Activated effector memory CD4-positive, alpha-beta T cell treated with anti-CD3 and anti-CD28 coated beads, Interleukin-2, amount 50 U/mL, for 16 hours (primary cell): ENCODE measurements at regions not wholly inside any gene's neighbourhood (a gene's known extent, or its start where the extent isn't known, plus 50 kb on each side); places are given as distances from the start of the nearest gene placed in this dataset.

Experiments used
- DNase-seq: peaks from one replicate; pipeline ENCODE4 v3.0.0-alpha.2; 2020

DNA sequence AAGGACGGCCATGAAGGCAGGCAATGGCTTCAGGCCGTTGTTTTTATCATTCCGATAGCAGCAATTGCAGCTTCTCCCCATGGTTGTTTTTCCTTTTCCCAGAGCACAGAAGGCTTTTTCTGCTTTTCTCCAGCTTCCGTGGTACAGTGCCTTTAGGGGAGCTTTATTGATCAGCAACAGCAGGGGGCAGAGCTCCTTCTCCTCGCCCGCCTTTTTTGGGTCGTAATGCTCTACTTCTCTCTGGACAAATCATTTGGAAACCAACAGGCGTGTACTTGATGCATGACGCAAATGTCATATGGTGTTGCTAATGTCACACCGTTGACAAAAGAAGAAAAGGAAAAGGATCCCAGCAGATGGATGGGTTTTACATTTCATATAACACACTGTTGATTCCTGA lies 79.7 kb upstream of the SNRK start:
- DNase-seq = no peak

DNA sequence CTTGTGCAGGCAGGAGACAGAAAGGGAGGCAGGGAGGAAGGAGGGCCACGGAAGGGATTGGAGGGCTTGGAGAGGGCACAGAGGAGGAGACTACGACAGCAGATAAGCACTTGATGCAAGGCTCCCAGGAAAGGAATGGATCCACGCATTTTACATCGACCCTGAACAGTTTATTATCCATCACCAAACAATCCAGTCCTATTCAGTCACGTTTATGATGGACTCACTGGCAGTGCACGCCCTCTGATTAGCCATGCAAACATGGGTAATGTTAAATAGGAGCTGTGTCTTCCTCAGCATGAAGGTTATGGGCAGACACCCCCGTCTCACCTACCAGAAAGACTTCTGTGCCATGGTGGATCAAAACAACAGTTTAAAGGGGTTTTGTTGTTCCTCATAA lies 80.2 kb upstream of the SNRK start:
- no peak for DNase-seq

DNA sequence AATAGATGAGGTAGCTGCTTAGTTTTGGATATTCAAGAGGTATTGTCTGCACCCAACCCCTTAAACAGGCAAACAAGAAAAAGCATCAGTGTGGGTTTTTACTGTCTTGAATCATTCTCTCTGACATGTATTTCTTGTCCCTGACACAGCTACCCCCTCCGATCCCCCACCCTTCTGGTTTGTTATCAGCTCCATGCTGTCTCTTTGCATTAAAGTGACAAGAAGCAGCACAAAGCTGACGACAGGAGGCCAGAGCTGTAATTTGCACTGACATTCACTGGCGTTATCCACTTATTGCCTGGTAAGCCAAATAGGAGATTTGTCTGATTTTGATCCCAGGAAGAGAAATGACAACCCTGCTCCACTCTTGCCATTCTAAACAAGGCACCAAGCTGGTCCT lies 83.3 kb upstream of the SNRK start:
- DNase-seq = no peak

DNA sequence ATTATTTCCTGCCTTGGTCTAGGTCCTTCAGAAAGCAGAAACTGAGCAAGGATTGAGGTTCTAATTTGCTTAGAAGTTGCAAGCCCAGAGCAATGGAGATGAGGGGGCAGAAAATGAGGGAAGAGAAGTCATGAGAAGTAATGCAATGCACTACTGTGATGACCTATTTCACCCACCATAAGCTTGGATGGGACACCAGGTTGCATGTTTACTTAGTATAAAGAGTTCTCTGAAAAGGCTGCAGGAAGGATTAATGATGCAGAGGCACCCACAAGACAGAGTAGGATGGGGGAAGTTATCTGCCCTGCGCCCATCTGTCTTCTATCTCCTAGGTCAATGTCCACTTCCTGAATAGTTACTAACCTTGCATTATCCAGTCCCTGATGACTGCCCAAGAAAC lies 84.8 kb upstream of the SNRK start:
- DNase-seq = no peak

DNA sequence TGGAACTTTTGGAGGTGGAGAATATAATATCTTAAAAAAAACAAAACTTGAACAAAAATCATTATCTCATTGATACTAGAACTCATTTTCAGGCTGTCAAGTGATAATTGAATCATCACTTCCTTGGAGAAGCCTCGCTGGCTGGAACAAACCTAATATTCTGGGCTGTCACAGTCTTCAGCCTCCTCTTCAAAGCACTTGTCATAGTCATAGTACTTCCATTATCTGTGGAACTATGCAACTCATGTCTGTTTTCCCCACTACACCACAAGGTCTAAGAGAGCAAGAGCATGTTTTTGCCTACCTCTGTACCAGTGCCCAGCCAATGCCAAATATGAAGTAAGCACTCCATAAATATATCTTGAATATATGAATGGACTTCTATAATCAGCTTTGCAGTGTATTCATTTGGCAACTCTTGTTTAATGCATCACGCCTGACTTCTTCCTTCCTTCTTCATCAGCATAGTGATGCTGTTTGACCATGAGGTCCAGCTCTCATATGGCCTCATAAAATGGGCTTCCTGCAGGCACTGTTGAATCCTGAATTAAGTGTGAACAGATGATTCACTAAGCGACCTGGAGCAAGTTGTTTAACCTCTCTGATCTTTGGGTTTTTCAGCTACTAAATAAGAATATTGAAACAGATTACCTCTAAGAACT lies 86.6 kb upstream of the SNRK start:
- no peak for DNase-seq

DNA sequence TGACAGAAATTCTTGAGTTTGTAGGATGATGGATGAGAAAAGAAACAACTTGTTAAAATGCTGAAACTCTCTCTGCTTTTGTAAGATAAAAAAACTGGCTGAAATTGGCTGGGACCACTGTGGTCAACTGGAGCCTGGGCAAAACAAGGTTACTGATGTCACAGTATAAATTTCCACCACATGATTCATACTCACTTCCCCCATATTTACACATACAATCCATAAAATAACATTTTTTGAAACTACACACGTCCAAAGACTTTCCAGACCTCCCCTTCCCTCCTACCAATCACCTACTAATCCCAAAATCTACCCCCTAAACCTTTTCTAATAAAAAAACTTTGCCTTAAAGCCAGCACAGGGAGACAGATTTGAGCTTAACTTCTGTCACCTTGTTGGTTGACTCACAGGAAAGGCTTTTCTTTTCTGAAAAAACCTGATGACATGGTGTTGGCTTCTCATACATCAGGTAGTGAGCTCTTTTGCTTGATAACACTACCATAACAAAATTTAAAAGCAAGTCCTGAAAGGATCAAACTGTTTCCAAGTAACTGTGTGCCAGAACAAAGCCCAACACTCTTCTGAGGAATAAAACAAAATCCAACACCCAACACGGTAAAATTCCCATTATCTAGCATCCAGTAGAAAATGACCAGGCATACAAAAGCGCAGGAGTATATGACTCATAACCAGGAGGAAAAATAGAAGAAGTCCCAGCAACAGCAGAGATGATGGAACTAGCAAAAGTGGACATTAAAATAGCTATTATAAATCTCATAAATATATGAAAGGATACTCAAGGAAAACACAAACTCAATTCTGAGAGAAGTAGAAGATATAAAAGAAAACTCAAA lies 87.3 kb upstream of the SNRK start:
- no peak for DNase-seq

DNA sequence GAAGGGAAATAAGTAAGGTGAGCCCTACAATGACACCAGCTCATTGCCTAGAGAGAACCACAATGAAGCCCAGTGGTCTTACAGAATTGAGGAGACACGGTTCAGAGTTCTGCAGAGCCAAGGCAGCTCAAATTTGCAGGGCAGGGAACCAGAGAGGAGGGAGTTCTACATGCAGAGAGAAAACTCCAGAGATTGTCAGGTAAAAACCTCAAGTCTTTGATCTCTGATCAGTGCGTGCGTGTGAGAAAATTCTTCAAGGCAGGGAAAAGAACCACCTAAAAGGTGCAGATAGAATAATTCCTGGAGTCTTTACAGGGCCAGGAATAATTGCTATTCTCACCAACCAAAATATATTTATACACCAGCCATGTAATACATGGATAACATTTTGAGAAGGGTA lies 88.0 kb upstream of the SNRK start:
- no peak for DNase-seq

DNA sequence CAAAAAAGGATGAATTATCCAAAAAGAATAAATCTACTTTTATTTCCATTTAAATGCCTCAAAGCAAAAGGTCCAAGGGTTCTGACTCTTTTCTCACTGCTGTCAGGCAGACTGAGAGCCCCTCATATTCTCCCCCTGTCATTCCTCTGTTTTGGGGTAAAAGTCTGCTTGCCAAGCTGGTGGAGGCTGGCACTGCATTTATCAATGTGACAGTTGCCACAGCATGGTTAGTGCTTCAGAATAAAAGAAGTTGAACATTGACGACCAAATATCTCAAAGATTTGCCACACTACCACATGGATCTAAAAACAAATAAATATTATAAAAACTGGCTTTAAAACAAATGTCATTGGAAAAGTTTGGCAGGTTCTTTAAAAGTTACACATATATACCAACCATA lies 89.2 kb upstream of the SNRK start:
- no peak for DNase-seq

DNA sequence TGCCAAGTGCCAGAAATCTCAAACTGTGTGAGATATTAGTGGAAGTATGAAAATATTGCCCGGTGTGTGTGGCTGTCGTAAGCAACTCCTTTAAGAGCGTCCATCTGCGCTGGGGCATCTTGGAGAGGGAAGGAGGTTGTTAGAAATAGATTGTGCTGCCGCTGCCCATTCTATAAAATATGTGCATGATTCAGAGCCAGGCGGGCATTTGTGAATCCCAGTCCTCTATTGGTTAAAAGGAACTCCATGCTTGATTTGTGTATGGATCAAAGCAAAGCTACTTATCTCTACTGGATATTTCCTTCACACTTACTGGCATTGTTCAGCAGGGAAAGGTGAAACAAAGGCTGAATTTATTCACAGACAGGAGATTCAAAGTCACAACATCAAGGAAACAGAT lies 89.6 kb upstream of the SNRK start:
- no peak for DNase-seq

DNA sequence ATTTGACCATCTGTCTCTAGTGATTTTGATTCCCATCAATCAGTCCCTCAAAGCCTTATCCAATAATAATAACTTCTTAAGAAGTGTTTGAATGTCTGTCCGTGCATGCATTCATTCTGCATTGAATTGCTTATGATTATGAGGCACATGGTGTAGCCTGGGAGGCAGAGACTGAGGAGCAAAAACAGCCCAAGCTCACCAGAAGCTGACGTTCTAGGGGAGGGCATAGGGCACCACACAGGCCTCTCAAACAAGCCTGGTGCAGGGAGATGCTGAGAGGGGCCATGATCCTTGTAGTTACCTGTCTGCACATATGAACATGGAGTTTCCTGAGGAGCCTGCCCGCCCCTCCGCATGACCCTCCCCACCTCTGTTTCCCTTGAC lies 89.2 kb upstream of the POMGNT2 start:
- no peak for DNase-seq

DNA sequence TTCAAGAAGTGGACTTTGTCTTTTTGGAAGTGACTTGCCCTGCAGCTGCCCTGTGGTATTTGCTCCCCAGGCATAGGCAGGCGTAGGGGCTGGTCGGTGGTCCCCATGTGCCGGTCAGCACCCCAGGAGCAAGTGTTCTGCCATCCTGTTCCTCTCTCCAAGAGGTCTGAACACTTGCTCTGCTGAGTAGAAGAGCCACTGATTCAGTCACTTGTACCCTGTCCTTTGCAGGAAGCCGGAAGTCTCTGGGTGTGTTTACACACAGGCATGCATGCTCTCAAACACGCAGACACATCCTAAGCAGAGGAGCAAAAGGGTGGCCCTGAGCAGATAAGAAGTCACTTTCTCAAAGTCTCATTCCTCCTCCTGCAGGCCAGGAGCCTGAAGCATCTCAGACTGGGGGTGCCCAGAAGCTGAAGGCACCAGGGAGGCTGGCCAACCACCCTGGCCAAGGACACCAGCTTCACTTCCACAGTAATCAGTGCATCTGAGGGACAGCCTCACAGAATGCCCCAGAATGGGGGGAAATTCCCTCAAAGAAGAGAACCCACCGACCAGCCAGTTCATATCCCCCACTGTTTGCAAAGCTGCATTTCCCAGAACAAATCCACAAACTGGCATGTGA lies 88.7 kb upstream of the POMGNT2 start:
- DNase-seq = peak; percentile 65

DNA sequence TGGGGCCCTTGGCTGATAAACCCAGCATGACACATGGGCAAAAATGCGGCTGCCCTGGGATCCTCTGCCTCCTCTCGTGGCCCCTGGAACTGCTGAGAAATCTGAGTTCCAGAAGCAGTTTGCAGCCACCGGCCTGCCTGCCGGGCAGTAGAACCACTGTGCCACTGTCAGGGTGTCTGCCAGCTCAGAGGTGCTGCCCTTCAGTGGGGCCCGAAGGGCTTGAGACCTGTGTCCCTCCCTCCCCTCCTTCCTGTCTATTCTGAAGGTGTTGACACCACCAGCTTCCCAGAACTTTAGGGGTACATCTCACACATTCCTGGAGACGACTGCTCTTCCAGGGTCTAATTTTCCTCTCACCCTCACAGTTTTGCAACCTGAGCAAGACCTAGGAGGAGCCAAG lies 88.2 kb upstream of the POMGNT2 start:
- no peak for DNase-seq

DNA sequence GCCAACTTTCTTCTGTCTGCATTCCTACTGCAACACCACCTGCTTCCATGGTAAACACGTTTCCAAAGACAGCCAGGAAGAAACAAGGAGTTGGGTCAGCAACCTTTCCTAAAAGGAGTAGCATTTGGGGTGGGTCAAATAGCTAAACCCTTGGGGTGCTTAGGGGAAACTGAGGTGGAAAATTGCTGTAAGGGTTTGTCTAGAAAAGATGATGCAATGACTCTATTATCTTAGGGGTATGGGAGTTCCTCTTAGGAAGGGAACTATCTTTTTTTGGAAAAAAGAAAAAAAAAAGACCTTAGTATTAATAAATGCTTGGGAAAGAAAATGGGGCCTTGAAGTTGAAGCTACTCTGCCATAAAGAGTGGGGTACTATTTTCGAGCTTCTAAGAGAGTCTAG lies 86.1 kb upstream of the POMGNT2 start:
- DNase-seq = no peak

DNA sequence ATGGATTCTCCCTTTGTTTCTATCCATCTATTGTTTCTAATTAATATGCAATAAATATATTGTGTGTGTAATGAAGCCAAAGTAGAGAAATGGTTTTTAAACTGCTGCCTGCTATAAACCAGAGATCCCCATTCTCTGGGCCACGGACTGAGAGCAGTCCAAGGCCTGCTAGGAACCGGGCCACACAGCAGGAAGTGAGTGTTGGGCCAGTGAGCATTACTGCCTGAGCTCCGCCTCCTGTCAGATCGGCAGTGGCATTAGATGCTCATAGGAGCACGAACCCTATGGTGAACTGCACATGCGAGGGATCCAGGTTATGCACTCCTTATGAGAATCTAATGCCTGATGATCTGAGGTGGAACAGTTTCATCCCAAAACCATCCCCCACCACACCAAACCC lies 85.2 kb upstream of the POMGNT2 start:
- no peak for DNase-seq

DNA sequence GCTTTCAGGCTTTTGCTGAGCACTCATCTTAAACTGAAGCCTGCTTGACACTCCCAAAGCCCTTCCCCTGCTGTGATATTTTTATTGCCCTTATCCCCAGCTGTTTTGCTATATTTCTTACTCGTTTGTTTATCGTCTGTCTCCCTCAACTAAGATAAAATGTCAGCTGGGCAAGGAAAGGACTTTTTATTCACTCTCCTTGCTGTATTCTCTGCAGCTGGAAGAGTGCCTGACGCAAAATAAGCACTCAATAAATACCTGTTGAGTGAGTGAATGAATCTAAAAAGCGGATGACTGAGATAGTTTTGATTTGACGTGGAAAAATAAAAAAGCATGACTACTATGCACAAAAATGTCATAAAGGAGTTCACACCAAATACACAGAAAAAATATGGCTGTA lies 84.8 kb upstream of the POMGNT2 start:
- DNase-seq = no peak

DNA sequence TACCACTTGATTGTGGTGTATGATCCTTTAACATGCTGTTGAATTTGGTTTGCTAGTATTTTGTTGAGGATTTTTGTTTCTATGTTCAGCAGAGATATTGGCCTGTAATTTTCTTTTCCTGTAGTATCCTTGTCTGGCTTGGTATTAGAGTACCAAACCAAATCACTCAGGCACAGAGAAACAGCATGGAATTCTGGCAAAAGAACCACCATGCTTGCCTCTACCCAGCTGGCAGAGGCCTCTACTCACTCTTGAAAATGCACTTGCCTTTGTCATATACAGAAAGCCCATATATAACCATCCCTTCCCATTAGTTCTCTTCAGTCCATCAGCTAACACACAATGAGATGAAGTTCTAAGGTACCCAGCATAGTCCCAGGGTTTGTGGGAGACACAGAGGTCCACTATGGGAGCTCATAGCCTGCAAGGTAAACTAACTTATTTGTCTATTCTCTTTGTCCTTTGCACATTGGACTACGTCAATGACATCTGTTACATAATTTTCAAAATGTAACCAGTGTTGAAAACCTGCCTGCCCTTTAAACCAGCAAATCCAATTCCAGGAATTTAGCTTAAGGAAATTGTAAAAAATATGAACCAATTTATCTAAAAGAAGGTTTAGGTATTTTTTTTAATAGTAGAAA lies 82.1 kb upstream of the POMGNT2 start:
- DNase-seq = no peak

DNA sequence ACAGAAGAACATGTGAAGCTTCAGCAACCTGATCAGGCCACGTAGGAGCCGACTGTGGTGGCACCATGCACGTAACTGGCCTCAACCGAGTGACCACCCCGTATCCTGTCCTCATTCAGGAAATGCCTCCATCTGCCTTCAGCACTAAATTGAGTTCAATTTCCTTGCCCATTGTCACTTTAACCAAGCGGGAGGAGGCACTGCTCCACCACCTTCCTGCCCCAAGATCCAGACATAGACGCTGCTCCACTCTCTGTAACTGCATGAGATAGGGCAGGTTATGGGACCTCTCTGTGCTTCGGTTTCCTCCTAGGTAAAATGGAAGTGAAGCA lies 80.1 kb upstream of the POMGNT2 start:
- DNase-seq = no peak

DNA sequence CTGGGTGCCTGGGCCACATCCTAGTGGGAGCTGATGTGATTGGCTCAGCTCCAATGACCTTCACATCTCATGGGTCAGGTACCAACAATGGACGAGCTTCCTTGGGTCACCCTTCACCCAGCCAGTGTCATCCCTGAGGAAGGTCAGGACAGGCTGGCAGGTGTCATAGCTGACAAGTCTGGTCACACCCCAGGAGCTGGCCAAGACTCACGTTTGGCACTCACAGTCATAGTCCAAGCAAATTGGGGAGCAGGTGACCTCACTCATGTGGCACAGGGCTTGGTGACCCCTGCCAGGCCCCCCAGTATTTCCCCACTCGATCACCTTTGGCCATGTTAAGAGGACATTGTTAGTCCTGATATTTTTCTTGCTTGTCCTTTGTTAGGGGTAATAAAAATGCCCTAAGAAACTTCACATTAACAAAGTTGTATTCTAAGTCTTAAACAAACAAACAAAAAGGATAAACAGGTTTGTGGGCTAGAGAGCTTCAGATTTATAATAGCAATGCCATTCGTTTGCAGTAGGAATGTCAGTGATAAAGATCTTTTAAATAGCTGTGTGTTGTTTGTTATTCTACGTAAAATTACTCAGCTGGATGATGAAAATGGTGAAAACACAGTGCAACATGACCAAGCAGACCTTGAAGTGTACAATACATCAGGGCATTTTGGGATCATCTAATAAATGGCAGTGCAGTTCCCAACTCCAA lies 79.5 kb upstream of the POMGNT2 start:
- DNase-seq = no peak

DNA sequence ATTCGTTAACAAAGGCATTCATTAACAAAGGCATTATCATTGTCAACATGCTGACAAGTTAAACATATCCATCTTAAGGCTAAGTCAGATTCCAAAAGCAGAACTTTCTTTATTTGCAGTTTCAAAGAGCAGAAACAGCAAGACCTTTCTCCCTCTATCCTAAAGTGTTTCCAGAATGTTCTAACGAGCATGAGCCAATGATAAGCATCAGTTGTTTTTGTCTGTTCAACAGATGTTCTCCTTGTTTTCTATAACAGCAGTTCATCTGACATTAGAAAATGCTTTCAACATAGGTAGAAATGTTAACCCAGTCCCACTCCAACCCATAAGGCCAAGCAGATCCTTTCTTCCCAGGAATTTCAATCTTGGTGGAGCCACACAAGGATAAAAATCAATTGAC lies 77.6 kb upstream of the POMGNT2 start:
- DNase-seq = no peak

DNA sequence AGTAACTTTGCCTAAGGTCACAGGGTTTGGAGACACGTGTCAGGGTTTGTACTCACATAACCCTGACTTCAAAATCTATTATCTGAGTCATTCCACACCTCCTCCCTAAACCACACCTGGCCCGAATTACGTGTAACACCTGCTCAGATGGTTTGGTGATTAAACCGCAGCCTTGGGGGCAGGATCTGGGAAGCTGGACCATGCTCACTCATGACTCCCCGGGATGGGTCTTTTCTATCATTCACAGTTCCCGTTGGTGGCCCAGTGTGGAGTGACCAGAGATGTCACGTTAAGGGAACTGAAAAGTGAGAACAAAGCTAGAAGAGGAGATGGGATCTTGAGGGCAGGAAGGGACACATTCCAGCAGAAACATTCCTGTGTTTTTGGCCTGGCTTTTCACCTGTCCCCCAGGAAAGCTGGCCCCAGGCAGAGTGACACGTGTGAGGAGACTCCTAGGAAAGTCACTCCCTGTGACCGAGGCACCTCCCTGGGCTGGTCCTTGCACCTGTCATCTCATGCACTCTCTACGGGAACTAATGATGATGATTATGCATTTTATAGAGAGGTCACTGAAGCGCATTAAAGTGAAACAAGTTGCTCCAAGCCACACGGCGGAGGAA lies 75.4 kb upstream of the POMGNT2 start:
- DNase-seq = peak; percentile 79

DNA sequence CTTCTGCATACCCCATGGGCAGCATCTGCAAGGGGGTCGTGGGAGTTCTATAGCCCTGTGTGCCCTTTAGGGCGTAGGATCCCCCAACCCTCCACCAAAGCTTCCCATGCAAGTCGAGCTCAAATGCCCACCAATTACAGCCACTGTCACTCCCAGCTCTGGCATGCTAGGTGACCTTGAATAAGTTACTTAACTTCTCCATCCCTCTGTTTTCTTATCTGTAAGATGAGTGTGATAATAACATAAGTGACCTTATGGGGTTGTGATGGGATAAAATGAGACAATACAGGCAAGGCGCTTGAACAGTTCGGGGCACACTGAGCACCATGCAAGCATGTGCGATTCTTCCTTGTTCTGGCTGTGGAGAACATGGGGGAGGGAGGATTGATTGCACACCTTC lies 74.8 kb upstream of the POMGNT2 start:
- no peak for DNase-seq

DNA sequence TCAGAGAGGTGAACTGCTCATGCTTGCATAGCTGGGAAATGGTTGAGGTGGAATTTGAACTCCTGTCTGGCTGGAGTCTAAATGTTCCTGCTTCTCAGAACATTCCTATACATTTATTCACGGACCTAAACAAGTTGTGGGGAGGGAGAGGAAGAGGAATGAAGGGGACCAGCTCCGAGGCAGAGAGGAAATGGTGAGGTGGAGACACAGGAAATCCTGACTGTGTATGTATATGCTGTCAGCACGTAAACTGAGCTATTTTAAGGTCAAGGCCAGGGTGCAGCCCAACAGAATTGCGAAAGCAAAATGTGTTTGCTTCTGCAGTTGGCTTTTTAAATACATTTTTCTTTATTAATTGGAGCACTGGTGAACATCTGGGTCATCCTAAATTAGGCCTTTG lies 74.1 kb upstream of the POMGNT2 start:
- DNase-seq = peak; percentile 72

DNA sequence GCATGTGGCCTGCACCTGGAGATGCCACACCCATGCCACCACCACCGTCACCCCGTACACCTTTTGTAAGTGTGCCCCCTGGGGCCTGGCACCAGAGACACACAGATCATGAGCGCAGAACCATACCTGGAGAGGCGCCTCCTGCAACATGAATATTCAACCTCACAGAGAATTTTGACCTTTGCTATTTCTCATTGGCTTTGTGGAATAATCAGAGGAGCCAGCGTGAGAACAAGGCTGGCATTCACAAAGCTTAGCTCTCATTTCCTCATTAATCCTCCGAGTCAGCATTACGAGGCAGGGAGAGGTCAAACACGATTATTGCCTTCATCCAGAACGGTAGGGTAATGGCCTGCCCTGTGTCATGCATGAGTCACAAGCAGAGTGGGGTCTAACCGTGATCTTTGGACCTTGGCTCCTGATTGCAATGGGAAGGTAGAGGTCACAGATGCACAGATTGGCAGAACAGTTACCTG lies 73.0 kb upstream of the POMGNT2 start:
- DNase-seq = no peak
